Epithelial cell of esophagus (primary cell): ENCODE measurements at regions not wholly inside any gene's neighbourhood (a gene's known extent, or its start where the extent isn't known, plus 50 kb on each side); places are given as distances from the start of the nearest gene placed in this dataset.

Source experiments
- DNase-seq: peaks from one replicate; pipeline ENCODE4 v3.0.0; 2010; ENCODE audit warnings: low read depth
- H3K4me3 ChIP-seq: 2 replicates; pipeline ENCODE4 v1.5.1; 2011; ENCODE audit warnings: mild to moderate bottlenecking, low read length, control low read depth
- TF ChIP-seq, protein P1 (sequence below): IDR thresholded peaks from 2 replicates; pipeline ENCODE4 v1.5.1; 2011; ENCODE audit warnings: low read depth, mild to moderate bottlenecking, low read length, control low read depth, inconsistent platforms; ENCODE audit not compliant: insufficient read depth; ENCODE audit errors: missing control alignments

GRCh38 chr6:235763-236360 is 56.4 kb upstream of the DUSP22 start:
- H3K4me3 ChIP-seq, result no peak overlapping the region
- TF ChIP-seq, protein P1, sequence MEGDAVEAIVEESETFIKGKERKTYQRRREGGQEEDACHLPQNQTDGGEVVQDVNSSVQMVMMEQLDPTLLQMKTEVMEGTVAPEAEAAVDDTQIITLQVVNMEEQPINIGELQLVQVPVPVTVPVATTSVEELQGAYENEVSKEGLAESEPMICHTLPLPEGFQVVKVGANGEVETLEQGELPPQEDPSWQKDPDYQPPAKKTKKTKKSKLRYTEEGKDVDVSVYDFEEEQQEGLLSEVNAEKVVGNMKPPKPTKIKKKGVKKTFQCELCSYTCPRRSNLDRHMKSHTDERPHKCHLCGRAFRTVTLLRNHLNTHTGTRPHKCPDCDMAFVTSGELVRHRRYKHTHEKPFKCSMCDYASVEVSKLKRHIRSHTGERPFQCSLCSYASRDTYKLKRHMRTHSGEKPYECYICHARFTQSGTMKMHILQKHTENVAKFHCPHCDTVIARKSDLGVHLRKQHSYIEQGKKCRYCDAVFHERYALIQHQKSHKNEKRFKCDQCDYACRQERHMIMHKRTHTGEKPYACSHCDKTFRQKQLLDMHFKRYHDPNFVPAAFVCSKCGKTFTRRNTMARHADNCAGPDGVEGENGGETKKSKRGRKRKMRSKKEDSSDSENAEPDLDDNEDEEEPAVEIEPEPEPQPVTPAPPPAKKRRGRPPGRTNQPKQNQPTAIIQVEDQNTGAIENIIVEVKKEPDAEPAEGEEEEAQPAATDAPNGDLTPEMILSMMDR, result no peak
- DNase-seq, result no peak

- DNase-seq, result no peak
- TF ChIP-seq, protein P1, result no peak
- no peak overlapping the region for H3K4me3 ChIP-seq
Observed at GRCh38 chr6:236519-236918, 55.8 kb upstream of the DUSP22 start.

DNA sequence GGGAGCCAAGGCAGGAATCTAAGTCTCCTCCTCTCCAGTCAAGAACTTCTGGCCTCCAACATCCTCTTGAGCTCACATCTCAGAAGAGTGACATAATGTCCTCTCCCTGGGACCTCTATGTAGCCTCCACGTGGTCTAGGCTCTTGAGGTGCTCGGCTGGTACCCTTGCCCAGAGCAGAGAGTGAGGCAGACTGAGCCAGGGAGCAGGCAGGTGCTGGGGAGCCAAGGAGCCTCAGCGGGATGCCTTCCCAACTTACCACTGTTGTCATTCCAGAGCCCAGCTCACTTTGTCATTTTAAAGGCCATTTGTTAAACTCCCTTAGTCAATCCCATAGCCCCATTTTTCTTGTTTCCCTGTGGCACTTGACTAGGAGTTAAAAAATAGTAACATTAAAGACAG is 52.1 kb upstream of the DUSP22 start:
- TF ChIP-seq, protein P1, result no peak
- no peak for DNase-seq
- no peak overlapping the region for H3K4me3 ChIP-seq

DNA sequence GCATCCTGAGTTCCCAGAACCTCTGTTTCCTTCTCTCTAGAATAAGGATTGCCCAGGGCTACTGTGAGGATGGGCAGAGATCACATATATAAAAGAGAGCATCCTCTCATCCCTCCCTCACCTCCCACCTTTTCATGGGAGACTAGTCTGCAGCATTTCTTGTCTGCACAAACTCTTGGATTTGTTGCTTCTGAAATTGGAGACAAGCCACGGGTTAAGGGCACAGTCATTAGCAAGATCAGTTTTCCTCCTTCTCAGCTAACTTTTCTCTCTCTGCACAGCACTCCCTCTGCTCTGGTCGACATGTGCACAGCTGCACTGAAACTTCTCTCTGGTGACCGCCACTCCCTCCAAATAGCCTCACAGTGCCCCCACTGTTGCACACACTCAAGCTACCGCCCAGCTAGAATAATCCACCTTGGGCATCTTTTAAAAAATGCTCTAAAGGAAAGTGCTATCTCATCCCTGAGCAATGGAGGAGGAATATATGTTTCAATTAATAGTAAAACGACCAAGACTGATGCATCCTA is 50.9 kb upstream of the DUSP22 start:
- DNase-seq, result no peak
- H3K4me3 ChIP-seq, result no peak overlapping the region
- TF ChIP-seq, protein P1, result no peak
